Fibroblast of peridontal ligament (primary cell): ENCODE measurements at regions not wholly inside any gene's neighbourhood (a gene's known extent, or its start where the extent isn't known, plus 50 kb on each side); places are given as distances from the start of the nearest gene placed in this dataset.
A peak's percentile ranks its signal among the peaks of the same experiment; 100 is the strongest.

Experiments
- DNase-seq: peaks from one replicate; pipeline ENCODE4 v3.0.0-alpha.2; 2010; ENCODE audit errors: extremely low read depth

DNA sequence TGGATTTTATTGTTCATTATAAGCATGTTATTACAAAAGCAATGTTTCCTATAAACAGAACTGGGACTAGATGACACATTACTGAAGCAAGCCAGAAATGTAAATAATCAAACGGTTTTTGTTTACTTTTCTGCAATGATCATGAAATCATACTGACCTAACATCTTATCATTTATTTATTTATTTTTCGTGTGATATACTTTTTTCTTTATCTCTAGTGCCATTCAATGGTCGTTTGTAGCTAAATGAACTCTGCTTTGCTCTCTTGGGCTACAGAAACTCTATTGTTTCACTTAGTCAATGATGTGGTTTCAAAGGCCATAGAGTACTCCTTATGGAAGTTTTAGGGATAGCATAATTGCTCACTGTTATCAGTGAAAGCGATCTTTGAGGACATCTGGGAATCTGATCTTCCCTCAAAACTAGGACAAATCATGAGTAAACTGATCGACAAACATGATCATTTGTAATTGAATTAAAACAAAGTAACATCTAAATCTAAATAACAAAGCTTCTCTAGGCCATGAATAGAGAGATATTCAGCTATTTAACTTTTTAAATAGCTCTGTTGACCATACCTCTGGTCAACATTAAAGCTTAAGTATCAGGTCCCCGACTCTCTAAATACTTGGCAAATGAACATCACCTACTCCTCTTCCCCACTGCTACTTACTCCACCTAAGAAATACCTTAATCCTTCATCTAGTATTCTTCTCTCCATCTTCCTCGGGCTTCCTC lies 933.4 kb downstream of the TFAP2A start:
- DNase-seq: peak; percentile 18

GRCh38 chr6:9468277-9468676 lies 946.6 kb downstream of the TFAP2A start:
- DNase-seq: no peak

DNA sequence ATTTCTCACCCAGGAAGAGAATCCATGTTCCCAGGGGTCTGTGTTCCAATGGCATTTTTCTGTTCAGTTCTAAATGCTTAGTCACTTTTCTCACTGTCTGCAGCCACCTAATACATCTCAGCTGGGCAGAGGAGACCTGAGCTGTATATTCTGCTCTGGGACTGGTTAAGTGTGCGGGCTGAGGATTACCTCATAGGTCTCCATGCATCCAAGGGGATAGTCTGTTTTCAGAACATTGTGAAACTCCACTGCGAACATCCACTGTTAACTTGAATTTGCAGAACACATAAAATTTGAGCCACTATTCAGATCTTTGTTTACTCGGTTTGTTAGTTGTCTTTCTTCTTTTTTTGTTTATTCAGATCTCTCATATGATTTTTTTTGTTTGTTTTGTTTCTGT lies 947.1 kb downstream of the TFAP2A start:
- peak; percentile 27 for DNase-seq

- no peak for DNase-seq
Observed at GRCh38 chr6:9464583-9464982, 950.3 kb downstream of the TFAP2A start.

- DNase-seq: no peak
Observed at GRCh38 chr6:9463311-9463710, 951.6 kb downstream of the TFAP2A start.

DNA sequence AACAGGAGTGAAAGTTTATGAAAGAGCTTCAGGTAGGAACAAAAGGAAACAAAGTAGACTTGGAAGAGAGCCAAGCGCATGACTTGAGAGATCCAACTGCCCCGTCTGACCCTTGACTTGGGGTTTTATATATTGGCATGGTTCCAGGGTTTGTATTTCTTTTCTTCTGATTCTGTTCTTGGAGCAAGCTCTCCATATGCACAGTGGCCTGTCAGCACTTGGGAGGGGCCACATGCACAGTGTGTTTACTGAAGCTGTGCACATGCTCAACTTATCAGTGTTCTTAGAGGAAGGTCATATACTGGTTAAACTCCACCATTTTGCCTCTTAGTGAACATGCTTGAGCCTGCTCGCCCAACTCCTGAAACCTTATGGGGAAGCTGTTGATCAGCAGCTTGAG lies 953.7 kb downstream of the TFAP2A start:
- DNase-seq: no peak

GRCh38 chr6:9458424-9458823 lies 956.5 kb downstream of the TFAP2A start:
- no peak for DNase-seq

- no peak for DNase-seq
Observed at GRCh38 chr6:9455864-9456658, 958.8 kb downstream of the TFAP2A start.

- no peak for DNase-seq
Observed at GRCh38 chr6:9439621-9440330, 975.1 kb downstream of the TFAP2A start.

GRCh38 chr6:9437836-9438235 lies 977.0 kb downstream of the TFAP2A start:
- DNase-seq: no peak

- DNase-seq: no peak
Observed at GRCh38 chr6:9435281-9435680, 979.6 kb downstream of the TFAP2A start.

GRCh38 chr6:9431945-9432344 lies 982.9 kb downstream of the TFAP2A start:
- no peak for DNase-seq

DNA sequence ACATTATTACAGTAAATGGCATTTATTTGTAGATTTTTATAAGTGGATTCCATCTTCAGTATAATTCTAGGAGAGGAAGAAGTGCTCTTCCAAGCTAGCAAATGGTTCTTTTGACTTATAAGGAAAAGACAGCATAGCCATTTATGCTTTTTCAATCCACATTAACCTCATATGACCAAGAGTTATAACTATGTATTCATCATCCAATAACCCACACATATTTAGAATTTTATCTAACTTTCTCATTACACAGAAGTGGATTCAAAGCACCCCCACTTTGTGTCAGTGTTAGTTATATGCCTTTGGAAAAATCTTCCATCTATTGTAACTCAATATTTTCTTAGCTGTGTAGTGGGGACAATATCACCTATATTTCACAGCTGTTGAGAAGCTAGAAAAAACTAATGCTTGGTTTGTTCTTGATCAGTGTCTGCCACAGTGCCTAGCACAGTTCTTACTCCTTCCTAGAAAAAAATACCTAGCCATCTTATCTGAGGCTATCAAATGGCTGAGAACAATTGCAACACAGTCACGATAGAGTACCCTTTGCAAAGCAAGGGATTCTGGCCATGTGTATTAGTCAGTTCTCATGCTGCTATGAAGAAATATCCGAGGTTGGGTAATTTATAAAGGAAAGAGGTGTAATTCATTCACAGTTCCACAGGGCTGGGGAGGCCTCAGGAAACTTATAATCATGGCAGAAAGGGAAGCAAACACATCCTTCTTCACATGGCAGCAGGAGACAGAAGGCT lies 986.3 kb downstream of the TFAP2A start:
- no peak for DNase-seq

GRCh38 chr6:9422138-9422537 lies 986.8 kb upstream of the SLC35B3 start:
- no peak for DNase-seq

GRCh38 chr6:9420316-9421015 lies 985.1 kb upstream of the SLC35B3 start:
- no peak for DNase-seq

- no peak for DNase-seq
Observed at GRCh38 chr6:9417400-9417799, 982.1 kb upstream of the SLC35B3 start.

DNA sequence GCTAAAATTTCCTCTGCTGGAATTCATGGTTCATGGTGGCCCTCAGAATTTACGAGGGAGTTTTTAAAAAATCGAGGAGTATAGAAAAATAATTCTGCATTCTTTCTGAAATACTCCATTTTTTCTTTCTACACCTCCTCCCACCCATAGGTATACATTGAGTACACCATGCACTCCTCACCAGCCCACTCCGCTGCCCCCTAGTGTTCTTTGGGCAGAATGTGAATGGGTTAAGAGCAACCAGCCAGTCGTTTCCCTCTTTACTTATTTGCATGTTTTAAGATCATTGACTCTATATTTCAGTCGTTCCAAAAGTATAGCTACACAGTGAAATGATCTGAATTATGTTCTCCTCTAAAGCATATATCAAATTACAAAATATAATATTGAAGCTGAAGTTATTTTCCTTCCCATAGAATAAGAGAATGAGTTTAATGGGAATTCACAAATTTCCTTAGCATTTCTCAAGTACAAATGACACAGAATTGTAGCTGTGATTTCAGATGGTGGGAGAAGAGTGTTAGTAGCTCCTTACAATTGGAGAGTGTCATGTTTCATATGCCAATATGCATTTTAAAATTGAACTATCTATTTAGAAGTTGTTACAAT lies 977.7 kb upstream of the SLC35B3 start:
- DNase-seq: peak; percentile 11

- no peak for DNase-seq
Observed at GRCh38 chr6:9409126-9409525, 973.8 kb upstream of the SLC35B3 start.

GRCh38 chr6:9408402-9409117 lies 973.2 kb upstream of the SLC35B3 start:
- DNase-seq: peak; percentile 8

- no peak for DNase-seq
Observed at GRCh38 chr6:9405825-9406224, 970.5 kb upstream of the SLC35B3 start.
